Right kidney (tissue), 1 donor: ENCODE measurements at regions not wholly inside any gene's neighbourhood (a gene's known extent, or its start where the extent isn't known, plus 50 kb on each side); places are given as distances from the start of the nearest gene placed in this dataset.

ENCODE experiments used
- DNase-seq: peaks from one replicate; pipeline ENCODE4 v3.0.0-alpha.2; 2016

GRCh38 chr5:128591598-128592455 is 53.8 kb upstream of the FBN2 start:
- DNase-seq, result no peak

GRCh38 chr5:128596071-128596470 is 58.0 kb upstream of the FBN2 start:
- peak; percentile 4 for DNase-seq

GRCh38 chr5:128597156-128597555 is 59.1 kb upstream of the FBN2 start:
- peak; percentile 27 for DNase-seq

GRCh38 chr5:128613128-128613527 is 75.1 kb upstream of the FBN2 start:
- no peak for DNase-seq

- no peak for DNase-seq
Measured at GRCh38 chr5:128613766-128614165, 75.7 kb upstream of the FBN2 start.

GRCh38 chr5:128615578-128615977 is 77.5 kb upstream of the FBN2 start:
- DNase-seq, result no peak

- DNase-seq, result peak; percentile 9
Measured at GRCh38 chr5:128626536-128627090, 88.6 kb upstream of the FBN2 start.

- DNase-seq, result no peak
Measured at GRCh38 chr5:128627939-128628338, 89.9 kb upstream of the FBN2 start.

- DNase-seq, result no peak
Measured at GRCh38 chr5:128629157-128629556, 91.1 kb upstream of the FBN2 start.

GRCh38 chr5:128630121-128630520 is 92.1 kb upstream of the FBN2 start:
- no peak for DNase-seq

- no peak for DNase-seq
Measured at GRCh38 chr5:128631771-128632170, 93.7 kb upstream of the FBN2 start.

GRCh38 chr5:128632264-128632663 is 94.2 kb upstream of the FBN2 start:
- no peak for DNase-seq

- DNase-seq, result no peak
Measured at GRCh38 chr5:128633901-128634300, 95.9 kb upstream of the FBN2 start.

- no peak for DNase-seq
Measured at GRCh38 chr5:128635379-128635778, 97.3 kb upstream of the FBN2 start.

GRCh38 chr5:128636361-128636760 is 98.3 kb upstream of the FBN2 start:
- DNase-seq, result no peak

GRCh38 chr5:128637031-128637430 is 99.0 kb upstream of the FBN2 start:
- DNase-seq, result no peak

GRCh38 chr5:128641861-128642260 is 103.8 kb upstream of the FBN2 start:
- no peak for DNase-seq

- DNase-seq, result no peak
Measured at GRCh38 chr5:128644863-128645262, 106.8 kb upstream of the FBN2 start.

- no peak for DNase-seq
Measured at GRCh38 chr5:128645581-128645980, 107.5 kb upstream of the FBN2 start.

GRCh38 chr5:128646176-128646575 is 108.1 kb upstream of the FBN2 start:
- DNase-seq, result no peak

GRCh38 chr5:128649192-128649591 is 111.1 kb upstream of the FBN2 start:
- no peak for DNase-seq

- no peak for DNase-seq
Measured at GRCh38 chr5:128662997-128663396, 125.0 kb upstream of the FBN2 start.

- DNase-seq, result no peak
Measured at GRCh38 chr5:128665747-128666355, 127.8 kb upstream of the FBN2 start.

- DNase-seq, result no peak
Measured at GRCh38 chr5:128667152-128667551, 129.1 kb upstream of the FBN2 start.
